Fibroblast of lung (primary cell): ENCODE measurements at regions not wholly inside any gene's neighbourhood (a gene's known extent, or its start where the extent isn't known, plus 50 kb on each side); places are given as distances from the start of the nearest gene placed in this dataset.

Experiments
- DNase-seq, 2 donors: peaks; one replicate each; pipeline versions ENCODE4 v3.0.0 to v3.0.0-alpha.2; 2010; ENCODE audit warnings: low read depth in 2 of 2
- H2AFZ ChIP-seq: 2 replicates; pipeline ENCODE4 v1.5.1; 2012; ENCODE audit warnings: low read length, control low read depth, inconsistent platforms
- H3K27ac ChIP-seq: 2 replicates; pipeline ENCODE4 v1.5.1; 2011; ENCODE audit warnings: low read length, control low read depth; ENCODE audit not compliant: insufficient read depth
- H3K27me3 ChIP-seq: 2 replicates; pipeline ENCODE4 v1.5.1; 2011; ENCODE audit warnings: mild to moderate bottlenecking, low read length; ENCODE audit not compliant: control insufficient read depth, insufficient read depth
- H3K36me3 ChIP-seq: 2 replicates; pipeline ENCODE4 v1.5.1; 2011; ENCODE audit warnings: low read length; ENCODE audit not compliant: control insufficient read depth, insufficient read depth
- H3K4me1 ChIP-seq: 2 replicates; pipeline ENCODE4 v1.5.1; 2011; ENCODE audit warnings: low read length; ENCODE audit not compliant: control insufficient read depth, insufficient read depth; ENCODE audit errors: extremely low read depth
- H3K4me2 ChIP-seq: 2 replicates; pipeline ENCODE4 v1.5.1; 2011; ENCODE audit warnings: low read length, control low read depth; ENCODE audit not compliant: insufficient read depth; ENCODE audit errors: extremely low read depth
- H3K4me3 ChIP-seq, 4 experiments: fragments of 200-600 bp in 1 of 4; sonication (generic) in 1 of 4; replicated peaks in 1 of 4; 2 replicates each; pipeline ENCODE4 v1.5.1; 2011 to 2016; ENCODE audit warnings: low read length in 4 of 4, low read depth in 3 of 4, mild to moderate bottlenecking in 3 of 4, control low read depth in 2 of 4, inconsistent platforms in 1 of 4, mixed read lengths in 1 of 4; ENCODE audit not compliant: insufficient read depth in 1 of 4; ENCODE audit errors: control extremely low read depth in 1 of 4
- H3K79me2 ChIP-seq: 2 replicates; pipeline ENCODE4 v1.5.1; 2012; ENCODE audit warnings: mild to moderate bottlenecking, low read length, inconsistent platforms; ENCODE audit not compliant: control insufficient read depth, insufficient read depth
- H3K9ac ChIP-seq: 2 replicates; pipeline ENCODE4 v1.5.1; 2011; ENCODE audit warnings: mild to moderate bottlenecking, low read length, control low read depth; ENCODE audit not compliant: insufficient read depth
- H3K9me3 ChIP-seq: 2 replicates; pipeline ENCODE4 v1.5.1; 2012; ENCODE audit warnings: low read depth, low read length; ENCODE audit not compliant: control insufficient read depth, insufficient read depth
- H4K20me1 ChIP-seq: 2 replicates; pipeline ENCODE4 v1.5.1; 2011; ENCODE audit warnings: low read length; ENCODE audit not compliant: control insufficient read depth, insufficient read depth; ENCODE audit errors: extremely low read depth
- EZH2 ChIP-seq: IDR thresholded peaks from 2 replicates; pipeline ENCODE4 v1.5.1; 2012; ENCODE audit warnings: low read length, control low read depth, mild to moderate bottlenecking; ENCODE audit errors: missing control alignments
- TF ChIP-seq, protein P1 (sequence below), 2 donors: IDR thresholded peaks in 1 of 2; conservative IDR thresholded peaks in 1 of 2; 1 replicate in 1 of 2; 2 replicates in 1 of 2; pipeline ENCODE4 v1.5.1; 2011 to 2012; ENCODE audit warnings: low read length in 2 of 2, control low read depth in 1 of 2, inconsistent platforms in 1 of 2, low read depth in 1 of 2, mild to moderate bottlenecking in 1 of 2

- no peaks in the 10 kb centered on the region for H4K20me1 ChIP-seq
- no peaks in the 10 kb centered on the region for H3K79me2 ChIP-seq
- no peaks in the 10 kb centered on the region for H3K4me1 ChIP-seq
- H2AFZ ChIP-seq = no peak overlapping the region
- H3K27ac ChIP-seq = no peak overlapping the region
- no peak overlapping the region for H3K9ac ChIP-seq
- no peak overlapping the region for H3K4me3 ChIP-seq
- TF ChIP-seq, protein P1, sequence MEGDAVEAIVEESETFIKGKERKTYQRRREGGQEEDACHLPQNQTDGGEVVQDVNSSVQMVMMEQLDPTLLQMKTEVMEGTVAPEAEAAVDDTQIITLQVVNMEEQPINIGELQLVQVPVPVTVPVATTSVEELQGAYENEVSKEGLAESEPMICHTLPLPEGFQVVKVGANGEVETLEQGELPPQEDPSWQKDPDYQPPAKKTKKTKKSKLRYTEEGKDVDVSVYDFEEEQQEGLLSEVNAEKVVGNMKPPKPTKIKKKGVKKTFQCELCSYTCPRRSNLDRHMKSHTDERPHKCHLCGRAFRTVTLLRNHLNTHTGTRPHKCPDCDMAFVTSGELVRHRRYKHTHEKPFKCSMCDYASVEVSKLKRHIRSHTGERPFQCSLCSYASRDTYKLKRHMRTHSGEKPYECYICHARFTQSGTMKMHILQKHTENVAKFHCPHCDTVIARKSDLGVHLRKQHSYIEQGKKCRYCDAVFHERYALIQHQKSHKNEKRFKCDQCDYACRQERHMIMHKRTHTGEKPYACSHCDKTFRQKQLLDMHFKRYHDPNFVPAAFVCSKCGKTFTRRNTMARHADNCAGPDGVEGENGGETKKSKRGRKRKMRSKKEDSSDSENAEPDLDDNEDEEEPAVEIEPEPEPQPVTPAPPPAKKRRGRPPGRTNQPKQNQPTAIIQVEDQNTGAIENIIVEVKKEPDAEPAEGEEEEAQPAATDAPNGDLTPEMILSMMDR (conservative IDR thresholded peaks at IDR 0.05 in 1 of 2, IDR thresholded peaks at IDR 0.05 in 1 of 2; ENCODE audit: low read depth in 1 of 2, low read length in 2 of 2) = no peak
- TF ChIP-seq EZH2 = no peak
- no peaks in the 10 kb centered on the region for H3K9me3 ChIP-seq
- H3K36me3 ChIP-seq = no peaks in the 10 kb centered on the region
- no peaks in the 10 kb centered on the region for H3K27me3 ChIP-seq
- no peak overlapping the region for H3K4me2 ChIP-seq
- DNase-seq = no peak
These were observed 315.9 kb upstream of the GPR149 start for GRCh38 chr3:154745929-154746328.

DNA sequence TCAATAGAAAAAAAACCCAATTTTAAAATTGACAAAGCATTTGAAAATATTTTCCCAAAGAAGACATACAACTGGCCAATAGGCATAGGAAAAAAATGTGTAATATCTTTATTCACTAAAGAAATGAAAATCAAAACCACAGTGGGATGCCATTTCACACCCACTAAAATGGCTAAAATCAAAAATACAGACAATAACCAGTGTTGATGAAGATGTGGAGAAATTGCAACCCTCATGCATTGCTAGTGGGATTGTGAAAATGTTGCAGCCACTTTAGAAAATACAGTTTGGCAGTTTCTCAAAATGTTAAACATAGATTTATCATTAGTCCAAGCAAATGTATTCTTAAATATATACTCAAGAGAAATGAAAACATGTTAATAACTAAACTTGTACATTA, 315.1 kb upstream of the GPR149 start:
- Histone ChIP-seq H3K9me3 (no peaks in the 10 kb centered on the region), H3K4me1 (no peaks in the 10 kb centered on the region), H2AFZ (no peak overlapping the region), H3K27me3 (no peaks in the 10 kb centered on the region), H3K27ac (no peak overlapping the region), H3K4me3 (no peak overlapping the region), H3K36me3 (no peaks in the 10 kb centered on the region), H3K9ac (no peak overlapping the region), H3K79me2 (no peaks in the 10 kb centered on the region), H3K4me2 (no peak overlapping the region), H4K20me1 (no peaks in the 10 kb centered on the region)
- DNase-seq = no peak
- TF ChIP-seq, protein P1 (conservative IDR thresholded peaks at IDR 0.05 in 1 of 2, IDR thresholded peaks at IDR 0.05 in 1 of 2; ENCODE audit: low read depth in 1 of 2, low read length in 2 of 2) = no peak
- no peak for TF ChIP-seq EZH2

- Histone ChIP-seq H3K9me3 (no peaks in the 10 kb centered on the region), H2AFZ (no peak overlapping the region), H3K4me2 (no peak overlapping the region), H3K27me3 (no peaks in the 10 kb centered on the region), H4K20me1 (no peaks in the 10 kb centered on the region), H3K4me1 (no peaks in the 10 kb centered on the region), H3K9ac (no peak overlapping the region), H3K36me3 (no peaks in the 10 kb centered on the region), H3K27ac (no peak overlapping the region), H3K79me2 (no peaks in the 10 kb centered on the region), H3K4me3 (no peak overlapping the region)
- no peak for DNase-seq
- no peak for TF ChIP-seq EZH2
- TF ChIP-seq, protein P1 (conservative IDR thresholded peaks at IDR 0.05 in 1 of 2, IDR thresholded peaks at IDR 0.05 in 1 of 2; ENCODE audit: low read depth in 1 of 2, low read length in 2 of 2) = no peak
These were observed 313.4 kb upstream of the GPR149 start for GRCh38 chr3:154743418-154743817.
